AG09319 (cell line): ENCODE measurements at regions not wholly inside any gene's neighbourhood (a gene's known extent, or its start where the extent isn't known, plus 50 kb on each side); places are given as distances from the start of the nearest gene placed in this dataset.
"Not testable (repeated sequence)": the region's sequence is repeated elsewhere in the genome, so short reads cannot be mapped to it uniquely, and the experiment has no call there.

Source experiments
- DNase-seq: peaks from one replicate; pipeline ENCODE4 v3.0.0-alpha.2; 2010; ENCODE audit warnings: low read depth; ENCODE audit errors: extremely low read depth
- CTCF ChIP-seq: IDR thresholded peaks from 2 replicates; pipeline ENCODE4 v1.5.1; 2011; ENCODE audit warnings: low read depth, mild to moderate bottlenecking, inconsistent platforms, low read length, moderate library complexity

GRCh38 chr11:91023731-91024130 lies 800.9 kb upstream of the CHORDC1 start:
- DNase-seq = no peak
- TF ChIP-seq CTCF = no peak

GRCh38 chr11:91011503-91011902 lies 788.7 kb upstream of the CHORDC1 start:
- DNase-seq = no peak
- TF ChIP-seq CTCF = no peak

- TF ChIP-seq CTCF = no peak
- DNase-seq = no peak
These were observed 782.6 kb upstream of the CHORDC1 start for GRCh38 chr11:91005458-91005857.

- no peak for TF ChIP-seq CTCF
These were observed 774.4 kb upstream of the CHORDC1 start for GRCh38 chr11:90997241-90997640.

GRCh38 chr11:90972159-90972558 lies 749.3 kb upstream of the CHORDC1 start:
- DNase-seq = not testable (repeated sequence)

More at GRCh38 chr11:90997241-90997640, 774.4 kb upstream of the CHORDC1 start:
- no peak for DNase-seq

- TF ChIP-seq CTCF = no peak
These were observed 725.1 kb upstream of the CHORDC1 start for GRCh38 chr11:90947930-90948329.

GRCh38 chr11:90930252-90930651 lies 707.4 kb upstream of the CHORDC1 start:
- DNase-seq = no peak
- no peak for TF ChIP-seq CTCF

More at GRCh38 chr11:90947930-90948329, 725.1 kb upstream of the CHORDC1 start:
- no peak for DNase-seq

GRCh38 chr11:90919332-90919731 lies 696.5 kb upstream of the CHORDC1 start:
- TF ChIP-seq CTCF = no peak
- DNase-seq = no peak
